HG02870 (cell line): ENCODE measurements at regions not wholly inside any gene's neighbourhood (a gene's known extent, or its start where the extent isn't known, plus 50 kb on each side); places are given as distances from the start of the nearest gene placed in this dataset.
"Not testable (repeated sequence)": the region's sequence is repeated elsewhere in the genome, so short reads cannot be mapped to it uniquely, and the experiment has no call there.

ENCODE experiments used
- ATAC-seq: cut with Tn5 transposase; IDR thresholded peaks from one replicate; pipeline ENCODE4 v1.9.1; 2021; ENCODE audit warnings: mild to moderate bottlenecking, moderate library complexity; ENCODE audit not compliant: unreplicated experiment

DNA sequence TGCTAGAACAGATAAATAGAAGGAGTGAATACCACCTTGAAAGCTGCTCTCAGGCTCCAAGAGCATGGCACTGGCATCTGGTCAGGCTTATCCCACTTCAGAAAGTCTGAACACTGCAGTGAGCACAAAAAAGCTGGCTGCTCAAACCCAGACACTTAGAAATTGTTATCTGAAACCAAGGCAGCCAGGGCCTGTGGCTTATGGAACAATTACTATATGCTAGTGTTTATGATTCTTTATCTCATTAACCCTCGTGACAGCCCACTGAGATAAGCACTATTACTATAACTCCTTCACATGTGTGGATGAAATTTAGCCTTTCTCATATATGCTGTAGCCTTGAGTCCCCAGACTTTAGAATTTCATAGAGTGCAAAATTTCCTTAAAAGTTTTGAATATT is 400.2 kb downstream of the RAB38 start:
- ATAC-seq: no peak

DNA sequence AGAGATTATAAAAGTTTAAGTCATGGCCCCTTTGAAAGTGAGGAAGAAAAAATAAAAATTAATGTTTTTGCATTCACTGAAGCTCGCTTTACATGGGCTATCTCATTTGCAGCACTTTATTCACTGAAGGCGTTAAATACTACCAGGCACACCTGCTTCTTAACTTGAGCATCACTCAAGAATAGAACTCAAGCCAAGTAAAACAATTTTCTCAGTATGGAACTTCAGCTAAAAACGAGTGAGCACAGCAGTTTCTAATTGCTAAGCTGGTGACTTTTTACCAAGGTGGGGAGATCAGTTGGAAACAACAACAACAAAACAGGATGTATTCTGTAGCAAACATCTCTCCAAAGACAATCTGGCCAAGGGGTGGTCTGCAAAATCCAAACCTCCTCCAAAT is 405.6 kb downstream of the RAB38 start:
- no peak for ATAC-seq

DNA sequence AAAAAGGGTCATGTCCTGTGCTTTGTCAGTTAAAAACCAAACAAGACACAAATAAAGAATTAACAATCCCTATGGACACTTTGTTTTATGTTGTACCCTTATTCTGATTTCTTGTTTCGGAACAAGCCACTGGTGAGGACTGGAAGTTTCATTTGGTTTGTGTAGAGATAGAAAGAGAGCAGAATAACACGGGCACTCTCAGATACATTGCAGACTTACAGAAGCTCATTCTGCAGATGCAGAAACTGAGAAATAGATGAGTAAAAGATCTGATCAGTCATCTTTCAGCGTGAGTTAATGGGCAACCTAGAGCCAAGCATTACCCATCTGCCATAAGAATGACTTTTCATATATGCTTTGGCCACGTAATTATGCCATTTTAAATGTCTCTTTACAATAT is 407.6 kb downstream of the RAB38 start:
- no peak for ATAC-seq

DNA sequence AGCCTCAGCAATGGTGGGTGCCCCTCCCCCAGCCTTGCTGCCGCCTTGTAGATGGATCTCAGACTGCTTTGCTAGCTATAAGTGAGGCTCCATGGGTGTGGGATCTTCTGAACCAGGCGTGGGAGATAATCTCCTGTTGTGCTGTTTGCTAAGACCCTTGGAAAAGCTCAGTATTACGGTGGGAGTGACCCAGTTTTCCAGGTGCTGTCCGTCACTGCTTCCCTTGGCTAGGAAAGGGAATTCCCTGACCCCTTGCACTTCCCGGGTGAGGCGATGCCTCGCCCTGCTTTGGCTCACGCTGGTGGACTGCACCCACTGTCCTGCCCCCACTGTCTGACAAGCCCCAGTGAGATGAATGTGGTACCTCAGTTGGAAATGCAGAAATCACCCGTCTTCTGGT is 411.2 kb downstream of the RAB38 start:
- ATAC-seq: not testable (repeated sequence)

DNA sequence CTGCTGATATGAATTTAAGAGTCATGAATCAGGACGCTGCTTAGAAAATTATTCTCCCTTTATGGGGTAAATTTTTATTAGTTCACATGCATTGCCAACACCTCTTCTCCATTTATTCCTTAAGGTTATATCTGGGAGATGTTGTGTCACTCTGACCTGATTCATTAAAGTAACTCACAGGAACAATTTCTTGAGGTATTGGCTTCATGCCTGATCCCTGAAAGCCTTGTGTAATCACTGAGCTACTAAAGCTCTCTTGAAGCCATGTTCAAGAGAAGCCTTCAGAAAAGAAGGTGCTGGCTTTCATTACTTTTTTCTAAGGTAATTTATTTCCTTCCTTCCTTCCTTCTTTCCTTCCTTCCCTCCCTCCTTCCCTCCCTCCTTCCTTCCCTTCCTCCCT is 420.6 kb downstream of the RAB38 start:
- ATAC-seq: no peak

GRCh38 chr11:87753143-87753542 is 422.1 kb downstream of the RAB38 start:
- no peak for ATAC-seq

DNA sequence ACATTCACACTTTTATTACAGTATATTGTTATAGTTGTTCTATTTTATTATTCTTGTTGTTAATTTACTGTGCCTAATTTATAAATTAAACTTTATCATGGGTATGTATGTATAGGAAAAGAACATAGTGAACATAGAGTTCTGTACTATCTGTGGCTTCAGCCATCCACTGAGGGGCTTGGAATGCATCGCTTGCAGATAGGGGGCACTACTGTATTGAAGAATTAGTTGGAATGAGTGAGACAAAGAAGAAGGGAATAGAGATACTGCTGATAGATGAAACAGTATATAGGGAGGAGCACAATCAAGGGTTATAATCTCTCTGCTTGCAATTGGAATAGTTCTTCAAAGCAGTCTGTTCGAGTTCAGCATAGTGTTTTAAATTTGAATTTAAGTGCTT is 432.2 kb downstream of the RAB38 start:
- ATAC-seq: no peak

- ATAC-seq: no peak
These were observed 434.3 kb downstream of the RAB38 start for GRCh38 chr11:87740968-87741367.

- no peak for ATAC-seq
These were observed 434.8 kb downstream of the RAB38 start for GRCh38 chr11:87740451-87740850.

GRCh38 chr11:87739766-87740165 is 435.5 kb downstream of the RAB38 start:
- ATAC-seq: no peak

DNA sequence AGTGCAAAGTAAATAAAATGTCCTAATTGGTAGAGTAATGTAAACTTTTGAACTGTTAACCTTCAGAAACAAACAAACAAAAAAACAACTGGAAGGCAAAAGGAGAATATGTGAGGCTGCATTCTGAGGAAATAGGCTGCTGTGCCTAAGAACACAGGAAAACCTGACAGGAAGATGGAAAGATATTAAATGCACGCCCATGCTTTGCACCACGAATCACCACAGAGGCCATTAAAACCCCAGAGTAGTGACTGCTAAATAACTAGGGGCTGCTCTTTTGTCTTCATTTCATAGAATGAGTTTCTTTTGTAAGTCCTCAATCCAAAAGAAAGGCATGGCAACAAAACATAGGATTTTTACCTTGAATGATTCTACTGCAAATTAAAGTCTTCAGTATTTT is 436.0 kb downstream of the RAB38 start:
- no peak for ATAC-seq

GRCh38 chr11:87736928-87737327 is 438.3 kb downstream of the RAB38 start:
- no peak for ATAC-seq

DNA sequence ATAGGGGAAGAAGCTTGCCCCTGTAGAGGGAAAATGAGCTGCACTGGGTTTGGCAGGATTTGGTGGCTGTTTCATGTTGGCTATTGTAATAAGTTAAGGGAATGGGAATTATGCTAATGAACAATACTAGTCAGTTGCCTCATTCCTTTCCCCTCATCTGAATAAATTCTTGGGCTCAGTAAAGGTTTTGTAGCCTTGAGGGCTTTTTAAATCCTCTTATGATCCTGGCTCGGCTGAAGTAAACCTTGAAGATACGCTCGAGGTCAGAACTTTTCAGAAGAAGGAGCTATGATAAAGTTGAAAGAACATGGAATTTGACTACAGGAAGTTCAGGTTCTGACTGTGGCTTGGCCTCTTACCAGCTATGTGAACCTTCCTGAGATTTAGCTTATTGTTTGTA is 448.7 kb downstream of the RAB38 start:
- ATAC-seq: no peak

- no peak for ATAC-seq
These were observed 450.9 kb downstream of the RAB38 start for GRCh38 chr11:87724358-87724757.

- peak; percentile 62 for ATAC-seq
These were observed 452.3 kb downstream of the RAB38 start for GRCh38 chr11:87722756-87723565.

DNA sequence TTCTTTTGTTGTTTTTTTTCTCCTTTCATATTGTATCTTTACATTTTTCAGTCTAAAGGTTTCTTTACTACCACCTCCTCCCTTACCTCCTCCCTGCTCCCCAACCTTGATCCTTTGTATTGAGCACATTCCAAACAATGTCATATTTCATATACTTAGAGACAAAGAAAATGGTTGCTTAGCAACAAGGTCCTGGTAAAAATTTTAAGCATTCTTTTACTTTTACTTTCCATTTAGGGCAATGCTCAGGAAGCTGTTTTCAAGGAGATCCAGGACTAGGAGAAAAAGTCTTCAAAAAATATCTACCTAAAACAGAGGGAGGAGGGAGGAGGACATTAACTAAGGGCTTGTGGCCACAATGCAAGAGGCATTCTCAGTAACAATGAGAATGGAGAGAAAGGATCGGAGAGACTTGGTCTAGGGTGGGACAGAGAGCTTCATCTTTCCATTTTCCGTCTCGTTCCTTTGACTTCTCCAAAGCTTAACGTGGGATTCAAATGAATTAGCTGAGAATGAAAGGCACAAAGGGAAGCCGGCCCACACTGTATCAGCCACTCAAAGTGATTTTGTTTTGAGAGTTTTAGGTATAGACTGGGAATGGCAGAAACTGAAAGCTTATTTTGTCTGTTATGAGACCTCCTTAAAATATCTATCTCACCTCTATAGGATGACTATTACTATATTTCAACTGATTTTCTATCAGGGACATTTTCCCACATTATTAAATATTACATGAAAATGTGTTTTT is 455.7 kb downstream of the RAB38 start:
- no peak for ATAC-seq

DNA sequence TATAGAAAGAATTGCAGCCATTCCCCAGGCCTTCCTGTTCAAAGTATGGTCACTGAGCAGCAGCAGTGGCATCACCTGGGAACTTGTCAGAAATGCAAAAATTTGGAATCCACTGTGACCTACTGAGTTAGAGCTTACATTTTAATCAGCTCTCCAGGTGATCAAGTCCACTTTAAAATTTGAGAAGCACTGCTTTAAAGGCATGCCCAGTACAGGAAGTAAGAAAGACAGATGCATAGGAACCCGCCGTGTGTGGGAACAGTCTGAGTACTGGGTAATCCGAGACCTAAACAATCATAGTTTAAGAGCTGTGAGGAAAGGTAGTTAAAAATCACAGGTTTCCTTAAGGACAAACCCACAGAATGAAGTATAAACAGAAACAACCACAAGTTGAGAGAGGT is 462.4 kb downstream of the RAB38 start:
- ATAC-seq: no peak

GRCh38 chr11:87712391-87712790 is 462.9 kb downstream of the RAB38 start:
- ATAC-seq: no peak

GRCh38 chr11:87703589-87703988 is 471.7 kb downstream of the RAB38 start:
- ATAC-seq: not testable (repeated sequence)

GRCh38 chr11:87675993-87676392 is 499.2 kb downstream of the RAB38 start:
- no peak for ATAC-seq

GRCh38 chr11:87666730-87667129 is 508.5 kb downstream of the RAB38 start:
- no peak for ATAC-seq

DNA sequence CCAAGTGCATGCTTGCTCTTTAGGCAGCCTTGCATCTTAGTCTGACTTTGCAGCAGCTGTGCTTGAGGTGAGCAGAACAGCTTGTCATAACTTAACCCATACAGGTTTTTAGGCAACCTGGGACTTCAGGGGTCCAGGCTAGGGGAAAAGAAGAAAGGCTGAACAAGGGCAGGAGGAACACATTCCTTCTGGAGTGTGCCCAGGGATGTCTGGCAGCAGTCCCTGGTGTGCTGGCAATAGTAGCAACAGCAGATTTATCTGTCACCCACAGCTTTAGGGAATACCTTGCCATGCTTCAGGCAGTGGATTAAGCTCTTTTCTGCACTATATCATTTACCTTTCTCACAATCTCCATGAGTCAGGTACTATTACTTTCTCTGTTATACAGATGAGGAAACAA is 513.0 kb downstream of the RAB38 start:
- no peak for ATAC-seq
